GM13977 (cell line): ENCODE measurements at regions not wholly inside any gene's neighbourhood (a gene's known extent, or its start where the extent isn't known, plus 50 kb on each side); places are given as distances from the start of the nearest gene placed in this dataset.
A peak's percentile ranks its signal among the peaks of the same experiment; 100 is the strongest.

Source experiments
- DNase-seq: peaks from one replicate; pipeline ENCODE4 v3.0.0; 2012; ENCODE audit warnings: low spot score
- CTCF ChIP-seq: IDR thresholded peaks from 2 replicates; pipeline ENCODE4 v1.5.1; 2012; ENCODE audit warnings: mild to moderate bottlenecking, control low read depth; ENCODE audit not compliant: insufficient read depth; ENCODE audit errors: extremely low read depth, missing control alignments
- in situ Hi-C: fragments of 300-500 bp; cut with MboI; formaldehyde crosslinking; loops from one replicate; pipeline ENCODE4 v1.12.0; 2022; ENCODE audit warnings: low sequenced_read_pairs, low pct_unique_long_range_greater_than_20kb, mixed read lengths, inconsistent platforms; ENCODE audit not compliant: unreplicated experiment

DNA sequence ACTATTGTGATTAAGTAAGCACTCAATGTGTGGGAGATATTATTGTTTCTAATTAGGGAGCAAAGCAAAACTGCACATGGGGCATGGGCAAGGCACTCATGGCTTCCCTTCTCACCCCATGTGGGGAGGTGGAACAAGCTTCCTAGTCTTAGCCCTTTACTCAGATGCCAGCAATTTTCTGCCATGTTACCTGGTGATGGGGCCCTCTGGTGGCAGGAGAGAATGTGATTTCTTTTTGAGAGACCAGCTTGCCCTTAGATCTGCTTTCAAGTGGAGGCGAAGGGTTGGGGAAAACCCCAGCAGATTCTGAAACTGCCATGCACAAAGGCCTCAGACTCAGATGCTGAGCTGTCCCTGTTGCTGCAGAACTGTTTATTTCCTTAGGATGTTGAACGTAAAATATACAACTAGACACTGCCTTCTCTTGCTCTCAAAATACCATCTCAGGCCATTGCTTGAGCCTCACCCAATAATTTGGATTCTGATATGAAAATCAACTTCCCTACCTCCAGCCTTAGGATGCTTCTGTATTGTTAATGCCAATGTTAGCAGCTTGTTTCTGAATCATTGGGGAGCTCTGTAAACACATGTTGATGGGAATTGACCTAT is 130.2 kb upstream of the TPRG1 start:
- TF ChIP-seq CTCF, result peak; percentile 61
- in situ Hi-C loops, result no loop called here
- DNase-seq, result peak; percentile 65

DNA sequence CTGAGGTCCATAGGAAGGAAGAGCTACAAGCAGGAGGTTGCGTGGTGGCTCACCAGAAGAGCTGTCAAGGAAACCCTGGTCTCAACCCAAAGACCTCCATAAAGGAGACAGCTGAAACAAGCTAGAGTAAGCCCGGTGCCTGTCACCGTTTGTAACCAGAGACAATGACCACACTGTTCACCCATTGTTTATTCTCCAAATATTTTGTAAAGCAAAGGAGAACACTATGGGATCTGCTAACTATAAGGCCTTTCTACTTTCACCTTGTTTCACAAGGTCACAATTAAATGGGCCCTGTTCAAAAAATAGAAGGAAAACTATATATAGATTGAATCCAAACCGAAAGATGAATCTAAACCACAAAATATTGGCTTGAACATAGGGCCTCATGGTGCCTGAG is 128.9 kb upstream of the TPRG1 start:
- no peak for TF ChIP-seq CTCF
- DNase-seq, result no peak
- in situ Hi-C loops, result no loop called here

DNA sequence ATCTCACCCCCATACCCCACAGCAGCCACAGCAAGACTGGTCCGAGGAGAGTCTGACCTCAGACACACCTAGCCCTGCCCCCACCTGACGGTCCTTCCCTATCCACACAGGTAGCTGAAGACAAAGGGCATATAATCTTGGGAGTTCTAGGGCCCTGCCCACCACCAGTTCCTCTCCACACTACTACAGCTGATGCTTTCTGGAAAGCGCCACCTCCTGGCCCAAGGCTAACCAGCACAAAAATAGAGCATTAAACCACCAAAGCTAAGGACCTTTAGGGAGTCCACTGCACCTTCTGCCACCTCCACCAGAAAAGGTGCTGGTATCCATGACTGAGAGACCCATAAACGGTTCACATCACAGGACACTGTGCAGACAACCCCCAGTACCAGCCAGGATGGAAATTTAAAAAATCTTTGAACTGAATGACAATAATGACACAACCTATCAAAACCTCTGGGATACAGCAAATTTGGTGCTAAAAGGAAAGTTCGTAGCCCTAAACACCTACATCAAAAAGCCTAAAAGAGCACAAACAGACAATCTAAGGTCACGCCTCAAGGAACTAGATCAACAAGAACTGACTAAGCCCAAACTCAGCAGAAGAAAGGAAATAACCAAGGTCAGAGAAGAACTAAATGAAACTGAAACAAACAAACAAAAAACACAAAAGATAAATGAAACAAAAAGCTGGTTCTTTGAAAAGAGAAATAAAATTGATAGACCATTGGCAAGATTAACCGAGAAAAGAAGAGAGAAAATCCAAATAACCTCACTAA is 122.1 kb upstream of the TPRG1 start:
- no peak for DNase-seq
- in situ Hi-C loops, result no loop called here
- peak; percentile 27 for TF ChIP-seq CTCF

GRCh38 chr3:189053322-189053721 is 118.4 kb upstream of the TPRG1 start:
- TF ChIP-seq CTCF, result no peak
- no peak for DNase-seq

DNA sequence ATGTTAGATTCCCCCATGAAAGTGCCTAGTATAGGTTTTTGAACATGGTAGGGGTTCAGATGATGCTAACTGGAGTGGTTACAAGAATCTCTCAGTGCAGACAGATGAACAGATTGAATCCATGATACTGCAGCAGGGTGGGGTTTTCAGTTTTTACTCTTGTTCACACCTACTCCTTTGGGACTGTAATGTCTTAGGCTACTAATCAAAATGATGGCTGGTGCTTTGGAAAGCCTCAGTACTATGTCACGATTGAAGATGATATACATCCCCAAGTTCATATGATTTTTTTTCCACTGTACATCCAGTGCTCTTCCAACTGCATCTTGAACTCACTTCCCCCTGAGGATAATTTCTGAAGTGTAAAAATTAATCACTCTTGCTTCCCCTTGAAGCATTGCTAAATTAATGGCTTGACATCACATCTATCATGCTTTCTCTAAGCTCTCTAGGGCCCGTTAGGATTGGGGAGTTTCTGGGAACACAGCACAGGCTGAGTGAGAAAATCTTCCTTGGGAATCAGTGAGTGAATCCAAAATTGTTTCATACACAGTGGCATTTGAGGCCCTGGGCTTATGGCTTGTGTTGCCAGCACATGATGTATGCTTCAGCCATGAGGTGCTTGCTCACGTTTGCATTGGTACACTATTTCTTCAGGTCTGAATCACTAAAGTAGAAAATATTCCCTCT is 115.0 kb upstream of the TPRG1 start:
- no peak for DNase-seq
- no peak for TF ChIP-seq CTCF
- in situ Hi-C loops, result no loop called here

More at GRCh38 chr3:189053322-189053721, 118.4 kb upstream of the TPRG1 start:
- in situ Hi-C loops, result no loop called here

GRCh38 chr3:189057369-189057768 is 114.4 kb upstream of the TPRG1 start:
- TF ChIP-seq CTCF, result no peak
- DNase-seq, result no peak
- in situ Hi-C loops, result no loop called here
